GM12874 (cell line): ENCODE measurements at regions not wholly inside any gene's neighbourhood (a gene's known extent, or its start where the extent isn't known, plus 50 kb on each side); places are given as distances from the start of the nearest gene placed in this dataset.

Source experiments
- TF ChIP-seq, protein P1 (sequence below): IDR thresholded peaks from 2 replicates; pipeline ENCODE4 v1.5.1; 2011; ENCODE audit warnings: low read depth, mild to moderate bottlenecking, control low read depth, low read length, moderate library complexity; ENCODE audit not compliant: insufficient read depth

DNA sequence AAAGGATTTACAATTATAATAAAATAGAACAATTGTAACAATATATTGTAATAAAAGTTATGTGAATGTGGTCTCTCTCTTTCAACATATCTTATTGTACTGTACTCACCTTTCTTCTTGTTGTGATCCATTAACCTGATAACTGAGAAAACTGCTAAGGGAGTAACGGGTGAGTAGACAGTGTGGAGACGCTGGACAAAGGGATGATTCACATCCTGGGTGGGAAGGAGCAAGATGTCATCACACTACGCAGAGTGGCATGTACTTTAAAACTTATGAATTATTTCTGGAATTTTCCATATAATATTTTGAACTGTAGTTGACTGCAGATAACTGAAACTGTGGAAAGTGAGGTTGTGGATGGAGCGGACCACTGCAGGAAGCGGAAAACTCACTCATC is 91.2 kb upstream of the PLPP4 start:
- TF ChIP-seq, protein P1, sequence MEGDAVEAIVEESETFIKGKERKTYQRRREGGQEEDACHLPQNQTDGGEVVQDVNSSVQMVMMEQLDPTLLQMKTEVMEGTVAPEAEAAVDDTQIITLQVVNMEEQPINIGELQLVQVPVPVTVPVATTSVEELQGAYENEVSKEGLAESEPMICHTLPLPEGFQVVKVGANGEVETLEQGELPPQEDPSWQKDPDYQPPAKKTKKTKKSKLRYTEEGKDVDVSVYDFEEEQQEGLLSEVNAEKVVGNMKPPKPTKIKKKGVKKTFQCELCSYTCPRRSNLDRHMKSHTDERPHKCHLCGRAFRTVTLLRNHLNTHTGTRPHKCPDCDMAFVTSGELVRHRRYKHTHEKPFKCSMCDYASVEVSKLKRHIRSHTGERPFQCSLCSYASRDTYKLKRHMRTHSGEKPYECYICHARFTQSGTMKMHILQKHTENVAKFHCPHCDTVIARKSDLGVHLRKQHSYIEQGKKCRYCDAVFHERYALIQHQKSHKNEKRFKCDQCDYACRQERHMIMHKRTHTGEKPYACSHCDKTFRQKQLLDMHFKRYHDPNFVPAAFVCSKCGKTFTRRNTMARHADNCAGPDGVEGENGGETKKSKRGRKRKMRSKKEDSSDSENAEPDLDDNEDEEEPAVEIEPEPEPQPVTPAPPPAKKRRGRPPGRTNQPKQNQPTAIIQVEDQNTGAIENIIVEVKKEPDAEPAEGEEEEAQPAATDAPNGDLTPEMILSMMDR, result no peak

DNA sequence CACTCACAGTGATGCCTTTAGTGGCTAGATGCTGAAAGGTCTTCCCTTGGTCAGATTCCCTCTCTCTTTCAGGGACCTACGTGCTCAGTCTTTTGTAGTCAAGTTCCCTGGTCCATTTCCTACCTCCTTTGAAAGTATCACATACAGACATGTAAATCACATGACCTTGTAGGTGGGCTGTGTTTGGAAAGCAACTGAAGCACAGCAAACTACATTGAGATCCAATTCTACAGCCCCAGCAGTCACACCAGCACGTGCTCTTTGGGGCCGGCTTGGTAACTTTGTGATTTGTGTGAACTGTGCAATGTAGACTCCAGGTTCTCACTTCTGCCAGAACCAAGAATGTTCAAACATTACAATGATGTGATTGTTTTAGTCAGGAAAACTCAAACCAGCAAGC is 89.7 kb upstream of the PLPP4 start:
- TF ChIP-seq, protein P1, result no peak

DNA sequence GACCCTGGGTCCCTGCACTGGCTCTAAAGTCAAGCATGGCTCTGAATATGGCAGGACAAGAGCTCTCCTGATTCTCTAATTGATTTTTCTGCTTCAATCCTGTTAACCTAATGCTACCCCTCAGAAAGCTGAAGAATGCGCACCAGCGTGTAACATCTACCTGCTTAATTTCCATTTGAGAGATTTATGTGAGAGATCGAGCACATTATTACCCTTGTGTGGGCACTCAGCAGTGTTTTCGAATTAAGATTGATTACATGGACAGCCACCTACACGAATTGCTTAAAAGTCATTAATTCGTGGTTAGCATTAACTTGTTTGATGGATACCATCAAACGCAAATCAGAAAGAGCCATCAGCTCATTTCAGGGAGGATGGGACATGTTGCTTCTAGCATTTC is 88.7 kb upstream of the PLPP4 start:
- TF ChIP-seq, protein P1, result no peak

- TF ChIP-seq, protein P1, result no peak
Measured at GRCh38 chr10:120368927-120369326, 88.1 kb upstream of the PLPP4 start.

DNA sequence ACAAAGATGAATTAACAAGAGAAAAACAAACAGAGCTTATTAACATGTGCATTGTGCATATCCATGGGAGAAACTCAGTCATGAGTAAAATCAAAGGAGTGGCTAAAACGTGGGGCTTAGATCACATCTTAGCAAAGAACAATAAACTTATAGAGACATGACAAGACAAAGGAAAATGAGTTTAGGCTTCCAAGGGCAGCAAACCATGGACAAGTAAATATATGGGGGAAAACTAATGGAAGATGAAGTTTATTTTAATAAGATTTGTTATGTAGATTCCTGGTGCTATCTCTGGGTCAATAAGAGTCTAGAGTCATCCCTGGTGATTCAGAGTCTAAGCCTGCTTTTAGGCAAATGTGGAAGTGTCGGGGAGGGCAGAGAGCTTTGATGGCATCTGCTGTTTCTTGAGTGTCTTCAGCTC is 87.2 kb upstream of the PLPP4 start:
- TF ChIP-seq, protein P1, result no peak

GRCh38 chr10:120371856-120372255 is 85.2 kb upstream of the PLPP4 start:
- TF ChIP-seq, protein P1, result no peak

DNA sequence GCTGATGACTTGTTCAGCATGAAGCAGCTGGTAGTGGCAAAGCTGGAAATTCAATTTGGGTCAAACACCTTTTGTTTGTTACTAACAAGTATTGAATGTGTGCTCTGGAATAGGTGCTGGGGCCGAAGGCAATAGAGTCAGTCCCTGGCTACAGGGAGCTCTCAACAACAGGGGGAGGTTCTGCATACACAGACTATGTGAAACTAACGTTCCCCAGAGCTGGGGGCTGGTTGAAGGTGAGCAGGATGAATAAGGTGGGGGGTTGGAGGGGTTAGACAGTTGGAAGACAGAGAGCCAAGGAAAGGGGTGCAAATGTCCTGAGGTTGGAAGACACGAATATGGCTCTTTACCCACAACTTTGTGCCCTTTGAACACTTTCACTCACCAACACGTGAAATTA is 84.1 kb upstream of the PLPP4 start:
- TF ChIP-seq, protein P1, result no peak

DNA sequence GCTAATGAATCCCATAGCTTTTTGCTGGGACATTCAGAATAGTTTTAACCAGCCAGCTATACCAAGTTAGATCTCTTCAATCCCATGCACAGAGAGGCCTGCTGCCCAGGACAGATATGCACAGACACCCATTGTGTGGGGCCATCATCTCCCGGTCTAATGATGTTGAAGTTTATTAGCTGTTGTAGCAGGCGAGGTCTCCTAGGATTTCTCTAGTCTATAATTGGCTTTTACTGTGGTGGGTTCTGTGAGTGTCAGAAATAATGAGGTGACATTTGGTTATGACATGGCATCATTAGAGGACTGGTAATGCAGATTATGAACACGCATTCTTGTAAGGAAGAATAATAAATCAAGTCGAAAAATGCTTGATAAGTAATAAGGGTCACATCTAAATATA is 81.4 kb upstream of the PLPP4 start:
- TF ChIP-seq, protein P1, result no peak
